PC-3 (cell line): ENCODE measurements at regions not wholly inside any gene's neighbourhood (a gene's known extent, or its start where the extent isn't known, plus 50 kb on each side); places are given as distances from the start of the nearest gene placed in this dataset.

Experiments
- CTCF ChIP-seq: fragments of 300-600 bp; sonication (generic); conservative IDR thresholded peaks from 2 replicates; pipeline ENCODE4 v1.5.1; 2017; ENCODE audit warnings: antibody characterized with exemption, low read depth, mild to moderate bottlenecking, low read length
- EZH2 ChIP-seq: fragments of 300-600 bp; sonication (generic); IDR thresholded peaks from one replicate; pipeline ENCODE4 v1.6.1; 2017; ENCODE audit warnings: antibody characterized with exemption, mild to moderate bottlenecking, low read length; ENCODE audit not compliant: unreplicated experiment
- EZH2phosphoT487 ChIP-seq: fragments of 300-600 bp; sonication (generic); IDR thresholded peaks from 2 replicates; pipeline ENCODE4 v1.6.1; 2018; ENCODE audit warnings: mild to moderate bottlenecking, antibody characterized with exemption, low read length, borderline replicate concordance

- TF ChIP-seq CTCF = no peak
- TF ChIP-seq EZH2 = no peak
- no peak for TF ChIP-seq EZH2phosphoT487
Observed at GRCh38 chr14:38536376-38537038, 280.6 kb upstream of the CLEC14A start.
